ENCODE measurements at regions not wholly inside any gene's neighbourhood (a gene's known extent, or its start where the extent isn't known, plus 50 kb on each side); places are given as distances from the start of the nearest gene placed in this dataset.

GRCh38 chr5:91474201-91474600 lies 91.1 kb upstream of the ARRDC3 start:
- no peak overlapping the region for H2AFZ ChIP-seq
- no peaks in the 10 kb centered on the region for H3F3A ChIP-seq (replicated peaks; ENCODE audit: low read depth)
- Mint-ChIP-seq H3K36me3 (ENCODE audit: low read depth) (no peaks in the 10 kb centered on the region), H3K27ac (no peak overlapping the region), H3K9me3 (no peaks in the 10 kb centered on the region), H3K4me3 (no peak overlapping the region), H3K27me3 (ENCODE audit: insufficient read depth, low read depth, poor library complexity) (no peaks in the 10 kb centered on the region), H3K4me1 (no peaks in the 10 kb centered on the region)
- H3K27me3 ChIP-seq (ENCODE audit: insufficient read depth) = no peaks in the 10 kb centered on the region
- H3K9me2 ChIP-seq (ENCODE audit: insufficient read depth) = 0 out of 2 replicates have a peak, but pooled peaks cover 6% of the 10 kb centered on the region
- H3K4me1 ChIP-seq (ENCODE audit: insufficient read depth) = no peaks in the 10 kb centered on the region
- no peaks in the 10 kb centered on the region for H3K36me3 ChIP-seq (ENCODE audit: insufficient read depth)
- no peaks in the 10 kb centered on the region for H4K20me1 ChIP-seq (replicated peaks; ENCODE audit: insufficient read depth)
- DNase-seq (ENCODE audit: low spot score) (no peak), ATAC-seq (no peak)
- no peaks in the 10 kb centered on the region for H3K79me2 ChIP-seq (replicated peaks; ENCODE audit: insufficient read depth)
- no peak overlapping the region for H3K4me2 ChIP-seq
- TF ChIP-seq ZNF331 (CRISPR knock-in tag; IDR thresholded peaks at IDR 0.05; ENCODE audit: low read depth) = no peak
- no peak for TF ChIP-seq JUNB (IDR thresholded peaks at IDR 0.05; ENCODE audit: unreplicated experiment)
- TF ChIP-seq NANOG (IDR thresholded peaks at IDR 0.05; ENCODE audit: borderline replicate concordance) = no peak
- no peak for TF ChIP-seq POLR2AphosphoS5 (IDR thresholded peaks at IDR 0.05; ENCODE audit: low read depth)
- TF ChIP-seq, protein P1, sequence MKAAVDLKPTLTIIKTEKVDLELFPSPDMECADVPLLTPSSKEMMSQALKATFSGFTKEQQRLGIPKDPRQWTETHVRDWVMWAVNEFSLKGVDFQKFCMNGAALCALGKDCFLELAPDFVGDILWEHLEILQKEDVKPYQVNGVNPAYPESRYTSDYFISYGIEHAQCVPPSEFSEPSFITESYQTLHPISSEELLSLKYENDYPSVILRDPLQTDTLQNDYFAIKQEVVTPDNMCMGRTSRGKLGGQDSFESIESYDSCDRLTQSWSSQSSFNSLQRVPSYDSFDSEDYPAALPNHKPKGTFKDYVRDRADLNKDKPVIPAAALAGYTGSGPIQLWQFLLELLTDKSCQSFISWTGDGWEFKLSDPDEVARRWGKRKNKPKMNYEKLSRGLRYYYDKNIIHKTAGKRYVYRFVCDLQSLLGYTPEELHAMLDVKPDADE (IDR thresholded peaks at IDR 0.05) = no peak
- TF ChIP-seq, protein P2, sequence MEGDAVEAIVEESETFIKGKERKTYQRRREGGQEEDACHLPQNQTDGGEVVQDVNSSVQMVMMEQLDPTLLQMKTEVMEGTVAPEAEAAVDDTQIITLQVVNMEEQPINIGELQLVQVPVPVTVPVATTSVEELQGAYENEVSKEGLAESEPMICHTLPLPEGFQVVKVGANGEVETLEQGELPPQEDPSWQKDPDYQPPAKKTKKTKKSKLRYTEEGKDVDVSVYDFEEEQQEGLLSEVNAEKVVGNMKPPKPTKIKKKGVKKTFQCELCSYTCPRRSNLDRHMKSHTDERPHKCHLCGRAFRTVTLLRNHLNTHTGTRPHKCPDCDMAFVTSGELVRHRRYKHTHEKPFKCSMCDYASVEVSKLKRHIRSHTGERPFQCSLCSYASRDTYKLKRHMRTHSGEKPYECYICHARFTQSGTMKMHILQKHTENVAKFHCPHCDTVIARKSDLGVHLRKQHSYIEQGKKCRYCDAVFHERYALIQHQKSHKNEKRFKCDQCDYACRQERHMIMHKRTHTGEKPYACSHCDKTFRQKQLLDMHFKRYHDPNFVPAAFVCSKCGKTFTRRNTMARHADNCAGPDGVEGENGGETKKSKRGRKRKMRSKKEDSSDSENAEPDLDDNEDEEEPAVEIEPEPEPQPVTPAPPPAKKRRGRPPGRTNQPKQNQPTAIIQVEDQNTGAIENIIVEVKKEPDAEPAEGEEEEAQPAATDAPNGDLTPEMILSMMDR (conservative IDR thresholded peaks at IDR 0.05; ENCODE audit: low read depth in 2 of 2) = no peak
- TF ChIP-seq EZH2phosphoT487 (IDR thresholded peaks at IDR 0.05; ENCODE audit: unreplicated experiment) = no peak
- no peak for TF ChIP-seq STAT1 (IDR thresholded peaks at IDR 0.05; ENCODE audit: unreplicated experiment)
- TF ChIP-seq CREB1 (CRISPR knock-in tag; IDR thresholded peaks at IDR 0.05; ENCODE audit: low read depth) = no peak
- TF ChIP-seq ZNF114 (CRISPR knock-in tag; IDR thresholded peaks at IDR 0.05) = no peak
- TF ChIP-seq, protein P3, sequence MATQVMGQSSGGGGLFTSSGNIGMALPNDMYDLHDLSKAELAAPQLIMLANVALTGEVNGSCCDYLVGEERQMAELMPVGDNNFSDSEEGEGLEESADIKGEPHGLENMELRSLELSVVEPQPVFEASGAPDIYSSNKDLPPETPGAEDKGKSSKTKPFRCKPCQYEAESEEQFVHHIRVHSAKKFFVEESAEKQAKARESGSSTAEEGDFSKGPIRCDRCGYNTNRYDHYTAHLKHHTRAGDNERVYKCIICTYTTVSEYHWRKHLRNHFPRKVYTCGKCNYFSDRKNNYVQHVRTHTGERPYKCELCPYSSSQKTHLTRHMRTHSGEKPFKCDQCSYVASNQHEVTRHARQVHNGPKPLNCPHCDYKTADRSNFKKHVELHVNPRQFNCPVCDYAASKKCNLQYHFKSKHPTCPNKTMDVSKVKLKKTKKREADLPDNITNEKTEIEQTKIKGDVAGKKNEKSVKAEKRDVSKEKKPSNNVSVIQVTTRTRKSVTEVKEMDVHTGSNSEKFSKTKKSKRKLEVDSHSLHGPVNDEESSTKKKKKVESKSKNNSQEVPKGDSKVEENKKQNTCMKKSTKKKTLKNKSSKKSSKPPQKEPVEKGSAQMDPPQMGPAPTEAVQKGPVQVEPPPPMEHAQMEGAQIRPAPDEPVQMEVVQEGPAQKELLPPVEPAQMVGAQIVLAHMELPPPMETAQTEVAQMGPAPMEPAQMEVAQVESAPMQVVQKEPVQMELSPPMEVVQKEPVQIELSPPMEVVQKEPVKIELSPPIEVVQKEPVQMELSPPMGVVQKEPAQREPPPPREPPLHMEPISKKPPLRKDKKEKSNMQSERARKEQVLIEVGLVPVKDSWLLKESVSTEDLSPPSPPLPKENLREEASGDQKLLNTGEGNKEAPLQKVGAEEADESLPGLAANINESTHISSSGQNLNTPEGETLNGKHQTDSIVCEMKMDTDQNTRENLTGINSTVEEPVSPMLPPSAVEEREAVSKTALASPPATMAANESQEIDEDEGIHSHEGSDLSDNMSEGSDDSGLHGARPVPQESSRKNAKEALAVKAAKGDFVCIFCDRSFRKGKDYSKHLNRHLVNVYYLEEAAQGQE (IDR thresholded peaks at IDR 0.05; ENCODE audit: unreplicated experiment) = no peak
- TF ChIP-seq, protein P4, sequence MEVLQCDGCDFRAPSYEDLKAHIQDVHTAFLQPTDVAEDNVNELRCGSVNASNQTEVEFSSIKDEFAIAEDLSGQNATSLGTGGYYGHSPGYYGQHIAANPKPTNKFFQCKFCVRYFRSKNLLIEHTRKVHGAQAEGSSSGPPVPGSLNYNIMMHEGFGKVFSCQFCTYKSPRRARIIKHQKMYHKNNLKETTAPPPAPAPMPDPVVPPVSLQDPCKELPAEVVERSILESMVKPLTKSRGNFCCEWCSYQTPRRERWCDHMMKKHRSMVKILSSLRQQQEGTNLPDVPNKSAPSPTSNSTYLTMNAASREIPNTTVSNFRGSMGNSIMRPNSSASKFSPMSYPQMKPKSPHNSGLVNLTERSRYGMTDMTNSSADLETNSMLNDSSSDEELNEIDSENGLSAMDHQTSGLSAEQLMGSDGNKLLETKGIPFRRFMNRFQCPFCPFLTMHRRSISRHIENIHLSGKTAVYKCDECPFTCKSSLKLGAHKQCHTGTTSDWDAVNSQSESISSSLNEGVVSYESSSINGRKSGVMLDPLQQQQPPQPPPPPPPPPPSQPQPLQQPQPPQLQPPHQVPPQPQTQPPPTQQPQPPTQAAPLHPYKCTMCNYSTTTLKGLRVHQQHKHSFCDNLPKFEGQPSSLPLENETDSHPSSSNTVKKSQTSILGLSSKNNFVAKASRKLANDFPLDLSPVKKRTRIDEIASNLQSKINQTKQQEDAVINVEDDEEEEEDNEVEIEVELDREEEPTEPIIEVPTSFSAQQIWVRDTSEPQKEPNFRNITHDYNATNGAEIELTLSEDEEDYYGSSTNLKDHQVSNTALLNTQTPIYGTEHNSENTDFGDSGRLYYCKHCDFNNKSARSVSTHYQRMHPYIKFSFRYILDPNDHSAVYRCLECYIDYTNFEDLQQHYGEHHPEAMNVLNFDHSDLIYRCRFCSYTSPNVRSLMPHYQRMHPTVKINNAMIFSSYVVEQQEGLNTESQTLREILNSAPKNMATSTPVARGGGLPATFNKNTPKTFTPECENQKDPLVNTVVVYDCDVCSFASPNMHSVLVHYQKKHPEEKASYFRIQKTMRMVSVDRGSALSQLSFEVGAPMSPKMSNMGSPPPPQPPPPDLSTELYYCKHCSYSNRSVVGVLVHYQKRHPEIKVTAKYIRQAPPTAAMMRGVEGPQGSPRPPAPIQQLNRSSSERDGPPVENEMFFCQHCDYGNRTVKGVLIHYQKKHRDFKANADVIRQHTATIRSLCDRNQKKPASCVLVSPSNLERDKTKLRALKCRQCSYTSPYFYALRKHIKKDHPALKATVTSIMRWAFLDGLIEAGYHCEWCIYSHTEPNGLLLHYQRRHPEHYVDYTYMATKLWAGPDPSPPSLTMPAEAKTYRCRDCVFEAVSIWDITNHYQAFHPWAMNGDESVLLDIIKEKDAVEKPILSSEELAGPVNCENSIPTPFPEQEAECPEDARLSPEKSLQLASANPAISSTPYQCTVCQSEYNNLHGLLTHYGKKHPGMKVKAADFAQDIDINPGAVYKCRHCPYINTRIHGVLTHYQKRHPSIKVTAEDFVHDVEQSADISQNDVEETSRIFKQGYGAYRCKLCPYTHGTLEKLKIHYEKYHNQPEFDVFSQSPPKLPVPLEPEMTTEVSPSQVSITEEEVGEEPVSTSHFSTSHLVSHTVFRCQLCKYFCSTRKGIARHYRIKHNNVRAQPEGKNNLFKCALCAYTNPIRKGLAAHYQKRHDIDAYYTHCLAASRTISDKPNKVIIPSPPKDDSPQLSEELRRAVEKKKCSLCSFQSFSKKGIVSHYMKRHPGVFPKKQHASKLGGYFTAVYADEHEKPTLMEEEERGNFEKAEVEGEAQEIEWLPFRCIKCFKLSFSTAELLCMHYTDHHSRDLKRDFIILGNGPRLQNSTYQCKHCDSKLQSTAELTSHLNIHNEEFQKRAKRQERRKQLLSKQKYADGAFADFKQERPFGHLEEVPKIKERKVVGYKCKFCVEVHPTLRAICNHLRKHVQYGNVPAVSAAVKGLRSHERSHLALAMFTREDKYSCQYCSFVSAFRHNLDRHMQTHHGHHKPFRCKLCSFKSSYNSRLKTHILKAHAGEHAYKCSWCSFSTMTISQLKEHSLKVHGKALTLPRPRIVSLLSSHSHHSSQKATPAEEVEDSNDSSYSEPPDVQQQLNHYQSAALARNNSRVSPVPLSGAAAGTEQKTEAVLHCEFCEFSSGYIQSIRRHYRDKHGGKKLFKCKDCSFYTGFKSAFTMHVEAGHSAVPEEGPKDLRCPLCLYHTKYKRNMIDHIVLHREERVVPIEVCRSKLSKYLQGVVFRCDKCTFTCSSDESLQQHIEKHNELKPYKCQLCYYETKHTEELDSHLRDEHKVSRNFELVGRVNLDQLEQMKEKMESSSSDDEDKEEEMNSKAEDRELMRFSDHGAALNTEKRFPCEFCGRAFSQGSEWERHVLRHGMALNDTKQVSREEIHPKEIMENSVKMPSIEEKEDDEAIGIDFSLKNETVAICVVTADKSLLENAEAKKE (CRISPR knock-in tag; IDR thresholded peaks at IDR 0.05) = no peak
- no peak for TF ChIP-seq EZH2 (IDR thresholded peaks at IDR 0.05; ENCODE audit: low read depth, unreplicated experiment)
- no peak overlapping the region for H3K27ac ChIP-seq (ENCODE audit: low read depth)
- no peak overlapping the region for H3K4me3 ChIP-seq

Data from GM23338 (cell line).